ENCODE measurements at regions not wholly inside any gene's neighbourhood (a gene's known extent, or its start where the extent isn't known, plus 50 kb on each side); places are given as distances from the start of the nearest gene placed in this dataset.

- DNase-seq (ENCODE audit: low read depth) = no peak
Observed at GRCh38 chr22:27293721-27294445, 507.7 kb downstream of the MN1 start.

DNA sequence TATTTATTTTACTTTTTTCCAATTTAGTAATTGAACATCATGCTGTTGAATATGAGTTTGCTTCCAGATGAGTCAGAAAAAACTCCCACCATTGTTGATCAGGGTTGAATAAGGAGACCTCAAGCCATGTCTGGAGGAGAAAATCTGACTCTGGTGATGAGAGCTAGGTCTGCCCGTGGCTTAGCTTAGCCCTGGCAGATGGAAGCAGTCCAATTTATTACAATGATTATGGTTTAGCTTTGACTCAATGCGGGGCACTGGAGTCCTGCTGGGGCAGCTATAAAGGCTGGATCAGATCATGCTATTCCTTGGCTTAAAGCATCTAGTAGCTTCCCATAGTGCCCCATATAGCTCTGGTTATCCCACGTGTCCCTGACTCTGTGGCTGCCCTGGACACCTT, 506.5 kb downstream of the MN1 start:
- DNase-seq (ENCODE audit: low read depth) = no peak

- no peak for DNase-seq (ENCODE audit: low read depth)
Observed at GRCh38 chr22:27295605-27296004, 506.0 kb downstream of the MN1 start.

- DNase-seq (ENCODE audit: low read depth) = no peak
Observed at GRCh38 chr22:27296091-27296675, 505.4 kb downstream of the MN1 start.

DNA sequence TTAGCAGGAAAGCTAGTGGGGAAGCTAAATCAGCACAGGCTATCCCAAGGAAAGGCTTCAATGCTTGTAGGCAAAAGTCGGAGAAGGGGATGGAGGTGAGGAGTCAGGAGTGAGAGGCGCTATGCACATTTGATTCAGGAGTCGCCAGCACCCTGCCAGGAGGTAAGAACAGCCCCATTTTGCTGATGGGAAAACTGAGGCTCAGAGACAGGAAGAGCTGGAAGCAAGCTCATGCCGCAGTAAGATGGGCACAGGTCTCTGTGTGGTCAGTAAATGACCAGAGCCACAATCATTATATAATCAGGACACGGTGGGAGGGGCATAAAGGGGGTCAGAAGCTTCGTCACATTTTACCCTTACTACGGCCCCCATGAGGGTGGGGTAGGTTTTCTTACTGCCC, 504.4 kb downstream of the MN1 start:
- no peak for DNase-seq (ENCODE audit: low read depth)

- DNase-seq (ENCODE audit: low read depth) = no peak
Observed at GRCh38 chr22:27298332-27298731, 503.2 kb downstream of the MN1 start.

DNA sequence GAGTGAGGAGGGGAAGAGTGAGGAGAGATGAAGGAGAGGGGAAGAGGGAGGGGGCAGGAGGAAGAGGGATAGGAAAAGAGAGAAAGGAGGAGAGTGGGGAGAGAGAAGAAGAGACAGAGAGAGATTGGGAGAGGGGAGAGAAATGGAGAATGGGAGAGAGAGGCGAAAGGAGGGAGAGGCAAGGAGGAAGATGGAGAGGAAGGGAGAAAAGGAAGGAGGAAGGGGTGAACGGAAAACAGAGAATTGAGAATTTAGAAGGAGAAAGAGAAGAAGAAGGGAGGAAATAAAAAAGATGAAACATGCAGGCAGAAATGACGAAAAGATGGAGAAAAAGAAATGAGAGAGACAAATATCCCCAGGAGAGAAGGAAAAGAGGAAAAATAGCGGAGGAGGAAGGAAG, 502.8 kb downstream of the MN1 start:
- DNase-seq (ENCODE audit: low read depth) = no peak

GRCh38 chr22:27299181-27300085, 502.1 kb downstream of the MN1 start:
- DNase-seq (ENCODE audit: low read depth) = no peak

- no peak for DNase-seq (ENCODE audit: low read depth)
Observed at GRCh38 chr22:27300536-27301285, 500.8 kb downstream of the MN1 start.

GRCh38 chr22:27302501-27302900, 499.1 kb downstream of the MN1 start:
- no peak for DNase-seq (ENCODE audit: low read depth)

GRCh38 chr22:27303718-27304117, 497.8 kb downstream of the MN1 start:
- no peak for DNase-seq (ENCODE audit: low read depth)

GRCh38 chr22:27306771-27307170, 494.8 kb downstream of the MN1 start:
- DNase-seq (ENCODE audit: low read depth) = no peak

- DNase-seq (ENCODE audit: low read depth) = no peak
Observed at GRCh38 chr22:27307545-27308247, 493.9 kb downstream of the MN1 start.

- DNase-seq (ENCODE audit: low read depth) = no peak
Observed at GRCh38 chr22:27308513-27308912, 493.0 kb downstream of the MN1 start.

DNA sequence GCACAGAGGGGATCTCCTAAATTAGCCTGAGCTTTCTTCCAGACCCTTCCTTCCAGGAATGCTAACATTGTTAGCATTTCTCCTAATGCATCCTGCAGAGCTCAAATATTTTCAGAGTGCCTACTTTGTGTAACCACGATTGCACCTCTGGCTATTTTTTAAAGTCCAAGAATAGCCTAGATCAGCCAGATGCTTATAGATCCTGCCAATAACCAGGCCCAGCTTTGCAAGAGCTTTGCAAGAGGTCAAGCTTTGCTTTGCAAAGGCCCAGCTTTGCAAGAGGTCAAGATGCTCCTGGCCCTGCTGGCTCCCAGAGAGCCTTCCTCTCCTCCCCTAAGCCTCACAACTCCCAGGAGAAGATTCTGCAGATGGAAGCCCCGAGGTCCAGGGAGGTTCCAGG, 491.9 kb downstream of the MN1 start:
- DNase-seq (ENCODE audit: low read depth) = no peak

DNA sequence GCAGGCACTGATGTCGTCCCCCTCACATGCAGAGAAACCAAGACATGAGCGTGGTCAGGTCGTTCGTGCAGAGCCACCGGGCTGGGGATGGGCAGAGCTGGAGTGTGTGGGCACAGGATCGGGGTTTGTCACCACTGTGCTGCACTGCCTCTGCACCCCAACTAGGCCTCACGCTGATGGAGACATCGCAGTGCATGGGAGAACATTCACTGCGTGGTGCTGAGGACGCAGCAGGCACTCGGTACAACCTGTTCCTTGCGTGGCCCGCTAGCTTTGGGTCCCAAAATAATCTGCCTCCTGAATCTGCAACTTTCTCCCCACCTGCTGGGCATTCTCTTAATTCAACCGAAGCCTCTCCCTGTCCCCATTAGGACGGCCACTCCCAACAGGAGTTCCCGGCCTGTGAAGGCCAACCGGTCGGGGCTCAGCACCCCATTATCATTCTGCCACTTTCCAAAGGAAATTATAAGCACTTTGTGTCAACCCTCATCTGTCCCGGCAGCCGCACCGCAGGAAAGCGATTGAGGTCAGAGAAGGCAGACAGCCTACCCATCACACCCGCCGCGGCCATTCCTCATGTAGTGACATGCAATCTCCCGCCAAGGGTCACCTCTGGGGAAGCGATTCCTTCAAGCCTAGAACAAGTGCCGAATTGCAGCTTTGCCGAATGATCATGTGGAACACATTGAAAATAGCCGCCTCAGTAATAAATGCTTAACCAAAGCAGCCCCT, 490.4 kb downstream of the MN1 start:
- no peak for DNase-seq (ENCODE audit: low read depth)

DNA sequence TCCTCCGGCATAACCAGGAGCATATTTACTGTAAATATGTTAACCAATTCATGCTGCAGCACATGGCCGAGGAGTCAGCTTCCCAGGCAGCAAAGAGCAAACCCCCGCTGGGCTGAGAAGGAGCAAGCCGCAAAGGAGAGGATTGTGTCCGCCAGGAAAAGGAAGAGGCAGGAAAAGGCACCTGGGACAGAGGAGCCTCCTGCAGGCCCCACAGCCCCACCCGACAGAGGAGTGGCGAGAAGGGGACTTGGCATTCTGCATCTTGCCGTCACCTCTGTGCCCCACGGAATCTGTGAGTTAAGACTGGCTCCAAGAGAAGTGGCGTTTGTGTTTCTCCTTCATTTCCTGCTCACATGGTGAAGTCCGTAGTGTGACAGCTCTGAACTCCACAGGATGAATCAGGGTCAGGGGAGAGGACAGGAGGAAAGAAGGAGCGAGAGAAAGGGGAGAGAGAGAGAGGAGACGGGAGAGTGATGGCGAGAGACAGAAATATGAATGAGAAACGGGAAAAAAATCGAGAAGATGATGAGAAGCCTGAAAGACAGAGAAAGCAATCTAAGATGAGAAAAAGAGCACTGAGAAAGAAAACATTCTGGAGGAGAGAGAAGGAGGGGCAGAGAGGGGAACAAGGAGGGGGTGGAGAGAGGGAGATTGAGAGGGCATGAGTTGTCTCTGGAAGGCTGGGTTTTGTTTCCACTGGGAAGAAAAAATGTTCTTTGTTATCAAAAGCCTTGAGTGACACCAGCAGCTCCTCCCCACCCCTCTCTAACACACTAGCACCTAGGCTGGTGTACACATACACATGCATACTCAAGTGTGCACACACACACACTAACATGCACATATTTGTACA, 489.6 kb downstream of the MN1 start:
- DNase-seq (ENCODE audit: low read depth) = no peak

- DNase-seq (ENCODE audit: low read depth) = no peak
Observed at GRCh38 chr22:27312565-27312964, 489.0 kb downstream of the MN1 start.

DNA sequence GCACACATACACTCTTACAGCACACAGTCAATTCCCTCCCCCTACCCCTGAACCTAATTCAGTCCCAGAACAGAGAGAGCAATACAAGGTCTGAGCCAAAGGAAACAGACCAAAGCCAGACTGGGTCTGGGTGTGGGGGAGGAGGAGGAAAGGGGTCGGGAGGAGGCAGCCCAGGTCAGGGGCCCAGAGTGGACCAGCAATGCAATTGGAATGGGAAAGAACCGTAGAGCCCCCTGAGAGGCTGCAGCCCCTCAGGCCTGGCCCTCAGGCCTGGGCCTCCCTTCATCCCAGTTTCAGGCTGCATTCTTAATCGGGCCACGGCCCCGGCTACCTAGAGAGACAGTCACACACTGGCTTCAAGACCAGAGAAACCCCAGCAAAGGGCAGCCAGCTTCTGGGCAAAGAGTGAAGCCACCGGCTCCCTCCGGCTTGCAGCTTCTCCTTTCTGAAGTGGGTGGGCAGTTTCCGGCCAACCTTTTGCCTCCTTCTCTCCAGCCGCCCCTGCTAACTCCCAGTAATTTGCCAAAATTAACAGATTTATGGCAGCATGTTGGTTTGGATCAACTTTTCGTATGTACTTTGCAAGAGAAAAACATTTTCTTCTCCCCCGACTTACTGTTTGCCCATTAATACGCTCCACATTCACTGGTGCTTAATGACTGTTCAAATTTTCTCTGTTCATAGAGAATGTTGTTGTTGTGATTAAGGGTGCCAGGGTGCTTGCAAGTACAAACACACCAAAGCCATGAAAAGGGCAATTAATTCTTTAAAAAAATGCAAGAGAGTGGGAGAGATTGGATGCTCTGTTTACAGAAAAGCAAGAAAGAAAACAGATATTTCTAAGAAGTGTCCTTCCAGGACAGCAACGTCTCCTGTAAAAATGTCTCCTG, 488.3 kb downstream of the MN1 start:
- no peak for DNase-seq (ENCODE audit: low read depth)

Measured in stimulated activated CD8-positive, alpha-beta memory T cell treated with anti-CD3 and anti-CD28 coated beads, Interleukin-4, amount 100 ng/mL, for 24 hours (primary cell).